ENCODE measurements at regions not wholly inside any gene's neighbourhood (a gene's known extent, or its start where the extent isn't known, plus 50 kb on each side); places are given as distances from the start of the nearest gene placed in this dataset.
A peak's percentile ranks its signal among the peaks of the same experiment; 100 is the strongest.
"Not testable (repeated sequence)": the region's sequence is repeated elsewhere in the genome, so short reads cannot be mapped to it uniquely, and the experiment has no call there.

- DNase-seq = no peak
These were observed 425.8 kb upstream of the CAMK1G start for GRCh38 chr1:209157546-209158249.

- DNase-seq = no peak
These were observed 424.7 kb upstream of the CAMK1G start for GRCh38 chr1:209158851-209159250.

GRCh38 chr1:209160230-209160629, 423.3 kb upstream of the CAMK1G start:
- DNase-seq = no peak

- DNase-seq = no peak
These were observed 420.9 kb upstream of the CAMK1G start for GRCh38 chr1:209162651-209163050.

GRCh38 chr1:209168204-209168603, 415.3 kb upstream of the CAMK1G start:
- DNase-seq = no peak

- no peak for DNase-seq
These were observed 412.4 kb upstream of the CAMK1G start for GRCh38 chr1:209171151-209171550.

GRCh38 chr1:209172286-209172685, 411.2 kb upstream of the CAMK1G start:
- DNase-seq = no peak

- not testable (repeated sequence) for DNase-seq
These were observed 410.5 kb upstream of the CAMK1G start for GRCh38 chr1:209172792-209173542.

GRCh38 chr1:209173796-209174195, 409.7 kb upstream of the CAMK1G start:
- DNase-seq = not testable (repeated sequence)

- peak; percentile 79 for DNase-seq
These were observed 406.6 kb upstream of the CAMK1G start for GRCh38 chr1:209176866-209177430.

GRCh38 chr1:209183195-209183594, 400.3 kb upstream of the CAMK1G start:
- DNase-seq = no peak

- DNase-seq = no peak
These were observed 395.9 kb upstream of the CAMK1G start for GRCh38 chr1:209187589-209187988.

- DNase-seq = peak; percentile 18
These were observed 392.8 kb upstream of the CAMK1G start for GRCh38 chr1:209190591-209191261.

- DNase-seq = no peak
These were observed 392.3 kb upstream of the CAMK1G start for GRCh38 chr1:209191262-209191634.

GRCh38 chr1:209196140-209196539, 387.4 kb upstream of the CAMK1G start:
- no peak for DNase-seq

- no peak for DNase-seq
These were observed 384.4 kb upstream of the CAMK1G start for GRCh38 chr1:209198961-209199750.

- no peak for DNase-seq
These were observed 383.7 kb upstream of the CAMK1G start for GRCh38 chr1:209199822-209200221.

- not testable (repeated sequence) for DNase-seq
These were observed 381.2 kb upstream of the CAMK1G start for GRCh38 chr1:209202321-209202720.

GRCh38 chr1:209202830-209203532, 380.5 kb upstream of the CAMK1G start:
- no peak for DNase-seq

GRCh38 chr1:209203533-209203895, 380.0 kb upstream of the CAMK1G start:
- no peak for DNase-seq

- DNase-seq = no peak
These were observed 378.5 kb upstream of the CAMK1G start for GRCh38 chr1:209205039-209205438.

GRCh38 chr1:209207126-209207700, 376.3 kb upstream of the CAMK1G start:
- DNase-seq = no peak

All from NCI-H2029 treated with DMSO at 0.1 percent for 48 hours (cell line).